Mesodermal cell (in vitro differentiated cells): ENCODE measurements at regions not wholly inside any gene's neighbourhood (a gene's known extent, or its start where the extent isn't known, plus 50 kb on each side); places are given as distances from the start of the nearest gene placed in this dataset.

ENCODE experiments used
- H3K27ac ChIP-seq: 2 replicates; pipeline ENCODE4 v1.7.0; 2013; ENCODE audit warnings: mild to moderate bottlenecking, low read depth, low read length, moderate library complexity; ENCODE audit not compliant: severe bottlenecking
- H3K36me3 ChIP-seq: 2 replicates; pipeline ENCODE4 v1.7.1; 2013; ENCODE audit warnings: mild to moderate bottlenecking, low read length, moderate library complexity; ENCODE audit not compliant: control insufficient read depth, insufficient read depth
- H3K4me1 ChIP-seq: one replicate; pipeline ENCODE4 v1.7.1; 2013; ENCODE audit warnings: mild to moderate bottlenecking, low read length; ENCODE audit not compliant: insufficient read depth, control insufficient read depth, poor library complexity, severe bottlenecking
- H3K4me3 ChIP-seq: 2 replicates; pipeline ENCODE4 v1.7.0; 2013; ENCODE audit warnings: low read length, control low read depth, mild to moderate bottlenecking; ENCODE audit not compliant: insufficient read depth, poor library complexity, severe bottlenecking; ENCODE audit errors: extremely low read depth
- H3K9me3 ChIP-seq: 2 replicates; pipeline ENCODE4 v1.7.1; 2013; ENCODE audit warnings: mild to moderate bottlenecking, low read length, moderate library complexity; ENCODE audit not compliant: control insufficient read depth
- WGBS, 2 experiments: methylation state at CpG; one replicate each; pipeline ENCODE4 v1.1.5; 2013; ENCODE audit warnings: missing lambda C conversion rate in 2 of 2; ENCODE audit not compliant: insufficient coverage in 2 of 2; 5-methylcytosine and 5-hydroxymethylcytosine counted together

- H3K27ac ChIP-seq: no peak overlapping the region
- H3K36me3 ChIP-seq: no peaks in the 10 kb centered on the region
- no peaks in the 10 kb centered on the region for H3K4me1 ChIP-seq
- WGBS, 2 experiments: 75 to 89% methylated on average over 4 to 5 of the region's 5 CpGs
- H3K9me3 ChIP-seq: no peaks in the 10 kb centered on the region
- H3K4me3 ChIP-seq: no peak overlapping the region
Observed at GRCh38 chr14:97630249-97630648, 833.1 kb downstream of the VRK1 start.

GRCh38 chr14:97633131-97633738 is 836.1 kb downstream of the VRK1 start:
- H3K9me3 ChIP-seq: no peaks in the 10 kb centered on the region
- WGBS, 2 experiments: 93% methylated on average over 2 to 3 of the region's 4 CpGs
- H3K4me1 ChIP-seq: no peaks in the 10 kb centered on the region
- H3K27ac ChIP-seq: no peak overlapping the region
- no peaks in the 10 kb centered on the region for H3K36me3 ChIP-seq
- no peak overlapping the region for H3K4me3 ChIP-seq

DNA sequence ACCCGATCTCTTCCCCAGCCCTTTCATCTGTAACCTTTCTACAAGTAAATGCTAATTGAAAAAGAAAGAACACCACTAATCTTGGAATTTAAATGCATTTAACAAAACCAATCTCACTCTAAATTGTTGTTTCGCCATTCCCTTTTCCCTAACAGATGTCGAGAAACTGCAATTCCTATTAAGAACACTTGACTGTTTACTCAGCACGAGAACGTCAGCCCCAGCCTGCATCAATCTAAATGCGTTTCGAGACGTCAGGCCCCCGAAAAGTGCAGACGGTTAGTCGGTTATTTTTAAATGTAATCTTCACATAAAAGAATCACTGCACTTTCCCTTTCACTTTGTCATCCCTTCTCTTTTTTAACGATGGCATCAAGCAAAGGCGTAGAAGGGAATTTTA is 837.6 kb downstream of the VRK1 start:
- Histone ChIP-seq H3K4me1 (no peaks in the 10 kb centered on the region), H3K27ac (no peak overlapping the region), H3K9me3 (no peaks in the 10 kb centered on the region), H3K36me3 (no peaks in the 10 kb centered on the region), H3K4me3 (no peak overlapping the region)
- 62 to 68% methylated on average over 11 to 12 of the region's 13 CpGs for WGBS, 2 experiments

GRCh38 chr14:97638864-97639263 is 841.7 kb downstream of the VRK1 start:
- Histone ChIP-seq H3K27ac (no peak overlapping the region), H3K36me3 (no peaks in the 10 kb centered on the region), H3K9me3 (no peaks in the 10 kb centered on the region), H3K4me1 (no peaks in the 10 kb centered on the region), H3K4me3 (no peak overlapping the region)
- WGBS, 2 experiments: 51 to 72% methylated on average over 2 to 3 of the region's 3 CpGs

- Histone ChIP-seq H3K4me3 (no peak overlapping the region), H3K27ac (no peak overlapping the region), H3K4me1 (no peaks in the 10 kb centered on the region), H3K9me3 (no peaks in the 10 kb centered on the region), H3K36me3 (no peaks in the 10 kb centered on the region)
- WGBS, 2 experiments: 73 to 88% methylated on average over 3 of the region's 5 CpGs
Observed at GRCh38 chr14:97640031-97640430, 842.8 kb downstream of the VRK1 start.

GRCh38 chr14:97641827-97642226 is 844.6 kb downstream of the VRK1 start:
- H3K36me3 ChIP-seq: no peaks in the 10 kb centered on the region
- no peak overlapping the region for H3K27ac ChIP-seq
- WGBS, 2 experiments: 75 to 87% methylated on average over 5 to 7 of the region's 8 CpGs
- no peaks in the 10 kb centered on the region for H3K9me3 ChIP-seq
- H3K4me1 ChIP-seq: no peaks in the 10 kb centered on the region
- H3K4me3 ChIP-seq: no peak overlapping the region

- no peaks in the 10 kb centered on the region for H3K4me1 ChIP-seq
- no peaks in the 10 kb centered on the region for H3K9me3 ChIP-seq
- H3K27ac ChIP-seq: no peak overlapping the region
- no peak overlapping the region for H3K4me3 ChIP-seq
- H3K36me3 ChIP-seq: no peaks in the 10 kb centered on the region
- 69 to 100% methylated on average over 1 of the region's 3 CpGs for WGBS, 2 experiments
Observed at GRCh38 chr14:97642631-97643030, 845.4 kb downstream of the VRK1 start.

GRCh38 chr14:97644365-97644764 is 847.2 kb downstream of the VRK1 start:
- no peaks in the 10 kb centered on the region for H3K4me1 ChIP-seq
- H3K36me3 ChIP-seq: no peaks in the 10 kb centered on the region
- no peaks in the 10 kb centered on the region for H3K9me3 ChIP-seq
- H3K27ac ChIP-seq: no peak overlapping the region
- WGBS, 2 experiments: 73 to 94% methylated on average over 1 of the region's 1 CpG
- no peak overlapping the region for H3K4me3 ChIP-seq

- Histone ChIP-seq H3K9me3 (no peaks in the 10 kb centered on the region), H3K4me1 (no peaks in the 10 kb centered on the region), H3K36me3 (no peaks in the 10 kb centered on the region), H3K4me3 (no peak overlapping the region), H3K27ac (no peak overlapping the region)
- 90 to 96% methylated on average over 2 to 3 of the region's 5 CpGs for WGBS, 2 experiments
Observed at GRCh38 chr14:97649752-97650151, 852.6 kb downstream of the VRK1 start.

DNA sequence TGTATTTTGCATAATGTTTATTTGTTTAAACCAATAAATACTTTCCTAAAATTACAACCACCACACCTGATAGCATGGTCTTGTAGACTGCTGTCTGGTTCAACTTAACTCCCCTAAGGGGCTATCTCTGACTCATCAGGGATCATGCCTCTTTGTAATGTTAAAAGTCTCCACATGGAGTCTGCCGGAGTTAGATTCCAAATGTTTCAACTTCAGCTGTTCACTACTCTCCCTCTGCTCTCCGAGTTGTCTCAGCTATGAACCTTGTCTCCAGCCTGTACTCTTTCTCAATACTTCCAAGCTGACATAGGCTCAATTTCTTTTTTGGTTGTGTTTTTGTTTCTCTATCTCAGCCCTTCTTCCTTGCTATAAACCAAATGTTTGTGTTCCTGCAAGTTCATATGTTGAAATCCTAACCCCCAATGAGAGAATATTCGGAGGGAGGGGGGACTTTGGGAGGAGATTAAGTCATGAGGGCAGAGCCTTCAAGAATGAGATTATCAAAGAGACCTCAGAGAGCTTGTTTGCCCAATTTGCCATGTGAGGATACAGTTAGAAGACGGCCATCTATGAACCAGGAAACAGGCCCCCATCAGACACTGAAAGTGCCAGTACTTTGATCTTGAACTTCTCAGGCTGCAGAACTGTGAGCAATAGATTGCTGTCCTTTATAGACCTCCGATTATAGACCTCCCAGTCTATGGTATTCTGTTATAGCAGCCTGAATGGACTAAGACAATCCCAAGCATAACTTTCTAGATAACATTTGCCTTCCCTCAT is 858.2 kb downstream of the VRK1 start:
- Histone ChIP-seq H3K27ac (no peak overlapping the region), H3K4me3 (no peak overlapping the region), H3K9me3 (no peaks in the 10 kb centered on the region), H3K4me1 (no peaks in the 10 kb centered on the region), H3K36me3 (no peaks in the 10 kb centered on the region)
- 46% methylated on average over 2 to 4 of the region's 5 CpGs for WGBS, 2 experiments

DNA sequence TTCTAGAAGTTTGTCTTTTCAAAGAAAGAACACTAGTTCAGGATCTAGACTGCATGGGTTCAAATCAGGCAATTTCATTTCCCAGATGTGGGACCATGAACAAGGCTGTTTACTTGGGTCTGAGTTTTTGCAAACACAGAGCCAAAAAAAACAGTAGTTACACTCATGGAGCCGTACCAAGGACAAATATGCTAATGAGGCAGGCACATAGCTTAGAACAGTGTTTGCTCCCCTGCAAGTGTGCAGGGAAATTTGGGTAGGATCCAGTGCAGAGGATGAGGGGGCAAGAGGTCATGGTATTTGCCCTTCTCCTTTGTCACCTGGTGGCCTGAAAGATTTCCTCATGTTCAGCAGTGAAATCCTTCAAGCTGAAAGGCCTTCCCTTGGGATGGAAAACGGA is 860.4 kb downstream of the VRK1 start:
- H3K9me3 ChIP-seq: no peaks in the 10 kb centered on the region
- no peak overlapping the region for H3K27ac ChIP-seq
- H3K36me3 ChIP-seq: no peaks in the 10 kb centered on the region
- 71 to 86% methylated on average over 2 of the region's 2 CpGs for WGBS, 2 experiments
- no peaks in the 10 kb centered on the region for H3K4me1 ChIP-seq
- H3K4me3 ChIP-seq: no peak overlapping the region
